GM12891 (cell line): ENCODE measurements at regions not wholly inside any gene's neighbourhood (a gene's known extent, or its start where the extent isn't known, plus 50 kb on each side); places are given as distances from the start of the nearest gene placed in this dataset.

ENCODE experiments used
- PAX5 ChIP-seq: IDR thresholded peaks from 2 replicates; pipeline ENCODE4 v1.6.1; 2011; ENCODE audit warnings: low read length, moderate library complexity, mild to moderate bottlenecking; ENCODE audit not compliant: insufficient read depth, severe bottlenecking
- POLR2A ChIP-seq: IDR thresholded peaks from 2 replicates; pipeline ENCODE4 v1.6.1; 2011; ENCODE audit warnings: low read depth, low read length, control low read depth
- POLR2AphosphoS5 ChIP-seq: IDR thresholded peaks from 2 replicates; pipeline ENCODE4 v1.6.1; 2011; ENCODE audit warnings: low read depth, low read length, control low read depth
- SPI1 ChIP-seq: IDR thresholded peaks from 2 replicates; pipeline ENCODE4 v1.6.1; 2011; ENCODE audit warnings: low read depth, low read length, control low read depth
- TAF1 ChIP-seq: IDR thresholded peaks from 2 replicates; pipeline ENCODE4 v1.6.1; 2011; ENCODE audit warnings: low read depth, low read length, control low read depth

DNA sequence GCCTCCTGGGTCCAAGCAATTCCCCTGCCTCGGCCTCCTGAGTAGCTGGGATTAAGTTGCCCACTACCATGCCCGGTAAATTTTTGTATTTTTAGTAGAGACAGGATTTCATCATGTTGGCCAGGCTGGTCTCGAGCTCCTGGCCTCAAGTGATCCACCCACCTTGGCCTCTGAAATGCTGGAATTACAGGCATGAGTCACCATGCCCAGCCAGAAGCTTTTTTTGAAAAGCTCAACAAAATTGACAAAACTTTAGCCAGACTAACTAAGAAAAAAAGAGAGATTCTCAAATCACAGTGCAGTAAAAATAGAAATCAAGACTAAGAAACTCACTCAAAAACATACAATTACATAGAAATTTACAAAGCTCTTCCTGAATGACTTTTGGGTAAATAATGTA is 420.6 kb downstream of the COL12A1 start:
- TF ChIP-seq POLR2AphosphoS5 (no peak), TAF1 (no peak), POLR2A (no peak), SPI1 (no peak), PAX5 (no peak)
